ENCODE measurements at regions not wholly inside any gene's neighbourhood (a gene's known extent, or its start where the extent isn't known, plus 50 kb on each side); places are given as distances from the start of the nearest gene placed in this dataset.

DNA sequence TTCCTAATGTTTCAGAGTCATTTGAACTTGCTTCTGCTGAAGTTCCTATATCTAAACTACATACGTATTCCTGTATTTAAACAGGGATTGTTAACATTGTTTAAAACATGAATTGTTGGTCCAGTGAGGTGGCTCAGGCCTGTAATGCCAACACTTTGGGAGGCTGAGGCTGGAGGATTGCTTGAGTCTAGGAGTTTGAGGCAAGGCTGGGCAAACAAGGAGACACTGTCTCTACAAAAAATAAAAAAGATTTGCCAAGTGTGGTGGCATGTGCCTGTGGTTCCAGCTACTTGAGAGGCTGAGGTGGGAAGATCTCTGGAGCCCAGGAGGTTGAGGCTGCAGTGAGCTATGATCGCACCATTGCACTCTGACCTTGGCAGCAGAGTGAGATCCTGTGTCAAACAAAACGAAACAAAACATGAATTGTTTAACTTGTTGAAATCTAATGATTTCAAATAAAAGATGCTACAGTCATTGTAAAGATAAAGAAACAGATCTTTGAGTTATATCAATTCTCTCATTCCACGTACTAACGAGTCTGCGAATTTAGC is 809.4 kb downstream of the TYW1 start:
- TF ChIP-seq, protein P1, sequence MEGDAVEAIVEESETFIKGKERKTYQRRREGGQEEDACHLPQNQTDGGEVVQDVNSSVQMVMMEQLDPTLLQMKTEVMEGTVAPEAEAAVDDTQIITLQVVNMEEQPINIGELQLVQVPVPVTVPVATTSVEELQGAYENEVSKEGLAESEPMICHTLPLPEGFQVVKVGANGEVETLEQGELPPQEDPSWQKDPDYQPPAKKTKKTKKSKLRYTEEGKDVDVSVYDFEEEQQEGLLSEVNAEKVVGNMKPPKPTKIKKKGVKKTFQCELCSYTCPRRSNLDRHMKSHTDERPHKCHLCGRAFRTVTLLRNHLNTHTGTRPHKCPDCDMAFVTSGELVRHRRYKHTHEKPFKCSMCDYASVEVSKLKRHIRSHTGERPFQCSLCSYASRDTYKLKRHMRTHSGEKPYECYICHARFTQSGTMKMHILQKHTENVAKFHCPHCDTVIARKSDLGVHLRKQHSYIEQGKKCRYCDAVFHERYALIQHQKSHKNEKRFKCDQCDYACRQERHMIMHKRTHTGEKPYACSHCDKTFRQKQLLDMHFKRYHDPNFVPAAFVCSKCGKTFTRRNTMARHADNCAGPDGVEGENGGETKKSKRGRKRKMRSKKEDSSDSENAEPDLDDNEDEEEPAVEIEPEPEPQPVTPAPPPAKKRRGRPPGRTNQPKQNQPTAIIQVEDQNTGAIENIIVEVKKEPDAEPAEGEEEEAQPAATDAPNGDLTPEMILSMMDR (IDR thresholded peaks at IDR 0.05): no peak
- no peak for TF ChIP-seq POLR2A (IDR thresholded peaks at IDR 0.05)
